CD14-positive monocyte (primary cell): ENCODE measurements at regions not wholly inside any gene's neighbourhood (a gene's known extent, or its start where the extent isn't known, plus 50 kb on each side); places are given as distances from the start of the nearest gene placed in this dataset.

Experiments
- DNase-seq, 3 donors: peaks; one replicate each; pipeline ENCODE4 v3.0.0-alpha.2; 2011 to 2022
- H2AFZ ChIP-seq: 2 replicates; pipeline ENCODE4 v1.6.0; 2012; ENCODE audit warnings: mild to moderate bottlenecking, low read depth, low read length, inconsistent platforms; ENCODE audit not compliant: insufficient read depth, poor library complexity, severe bottlenecking
- H3K27ac ChIP-seq, 2 donors: 1 replicate in 1 of 2; 2 replicates in 1 of 2; pipeline ENCODE4 v1.5.1; 2012 to 2013; ENCODE audit warnings: low read length in 2 of 2, control low read depth in 1 of 2, inconsistent platforms in 1 of 2, low read depth in 1 of 2, mild to moderate bottlenecking in 1 of 2
- H3K27me3 ChIP-seq, 2 donors: one replicate each; pipeline versions ENCODE4 v1.6.0 to v1.6.1; 2011 to 2013; ENCODE audit warnings: low read length in 2 of 2; ENCODE audit not compliant: control insufficient read depth in 2 of 2, insufficient read depth in 2 of 2
- H3K36me3 ChIP-seq, 2 donors: replicated peaks in 1 of 2; 1 replicate in 1 of 2; 2 replicates in 1 of 2; pipeline versions ENCODE4 v1.5.1 to v1.6.1; 2012 to 2013; ENCODE audit warnings: low read length in 2 of 2, control low read depth in 1 of 2, inconsistent platforms in 1 of 2, mild to moderate bottlenecking in 1 of 2; ENCODE audit not compliant: insufficient read depth in 2 of 2, control insufficient read depth in 1 of 2
- H3K4me1 ChIP-seq, 2 donors: 1 replicate in 1 of 2; 2 replicates in 1 of 2; pipeline versions ENCODE4 v1.5.1 to v1.6.1; 2012 to 2013; ENCODE audit warnings: low read length in 2 of 2, control low read depth in 1 of 2, inconsistent platforms in 1 of 2, mild to moderate bottlenecking in 1 of 2, moderate library complexity in 1 of 2; ENCODE audit not compliant: insufficient read depth in 2 of 2, control insufficient read depth in 1 of 2
- H3K4me2 ChIP-seq: replicated peaks from 2 replicates; pipeline ENCODE3; 2012; ENCODE audit warnings: low read length, moderate library complexity, mild to moderate bottlenecking; ENCODE audit not compliant: poor library complexity, severe bottlenecking; ENCODE audit errors: extremely low read depth
- H3K4me3 ChIP-seq, 3 experiments: fragments of 200-600 bp in 1 of 3; sonication (generic) in 1 of 3; replicated peaks in 1 of 3; 1 replicate in 2 of 3; 2 replicates in 1 of 3; pipeline ENCODE4 v1.5.1; 2011 to 2013; ENCODE audit warnings: low read length in 3 of 3, mild to moderate bottlenecking in 3 of 3, control low read depth in 2 of 3, low read depth in 2 of 3, inconsistent platforms in 1 of 3, moderate library complexity in 1 of 3
- H3K79me2 ChIP-seq: 2 replicates; pipeline ENCODE4 v1.6.0; 2012; ENCODE audit warnings: mild to moderate bottlenecking, control low read depth, inconsistent platforms, low read length, moderate library complexity; ENCODE audit not compliant: insufficient read depth
- H3K9ac ChIP-seq: 2 replicates; pipeline ENCODE4 v1.6.0; 2017; ENCODE audit warnings: low read length, mild to moderate bottlenecking; ENCODE audit not compliant: insufficient read depth, poor library complexity, severe bottlenecking
- H3K9me3 ChIP-seq, 2 donors: replicated peaks in 1 of 2; 1 replicate in 1 of 2; 2 replicates in 1 of 2; pipeline versions ENCODE4 v1.5.1 to v1.6.1; 2012 to 2013; ENCODE audit warnings: low read length in 2 of 2, control low read depth in 1 of 2; ENCODE audit not compliant: control insufficient read depth in 1 of 2, insufficient read depth in 1 of 2
- H4K20me1 ChIP-seq: 2 replicates; pipeline ENCODE4 v1.6.0; 2012; ENCODE audit warnings: mild to moderate bottlenecking, low read length, control low read depth, moderate library complexity; ENCODE audit not compliant: insufficient read depth
- H3K27ac Mint-ChIP-seq, 7 donors: one replicate each; pipeline ENCODE4 v1.8.0; 2020; ENCODE audit warnings: mild to moderate bottlenecking in 7 of 7, mixed read lengths in 7 of 7, moderate library complexity in 6 of 7, inconsistent platforms in 2 of 7
- H3K27me3 Mint-ChIP-seq, 3 donors: one replicate each; pipeline ENCODE4 v1.8.0; 2021 to 2022; ENCODE audit warnings: low read depth in 3 of 3, mild to moderate bottlenecking in 3 of 3, mixed read lengths in 3 of 3, moderate library complexity in 3 of 3, inconsistent platforms in 1 of 3
- H3K36me3 Mint-ChIP-seq, 2 donors: one replicate each; pipeline ENCODE4 v1.8.0; 2020; ENCODE audit warnings: mixed read lengths in 2 of 2, inconsistent platforms in 1 of 2, mild to moderate bottlenecking in 1 of 2
- H3K4me1 Mint-ChIP-seq: one replicate; pipeline ENCODE4 v1.8.0; 2020; ENCODE audit warnings: mild to moderate bottlenecking, mixed read lengths
- H3K4me3 Mint-ChIP-seq, 2 donors: one replicate each; pipeline ENCODE4 v1.8.0; 2020; ENCODE audit warnings: mild to moderate bottlenecking in 2 of 2, mixed read lengths in 2 of 2, moderate library complexity in 1 of 2
- H3K9me3 Mint-ChIP-seq, 7 donors: one replicate each; pipeline ENCODE4 v1.8.0; 2020 to 2022; ENCODE audit warnings: mixed read lengths in 7 of 7, mild to moderate bottlenecking in 6 of 7, moderate library complexity in 6 of 7, inconsistent platforms in 2 of 7
- WGBS: methylation state at CpG from one replicate; pipeline ENCODE4 v1.1.5; 2013; ENCODE audit warnings: missing lambda C conversion rate; ENCODE audit not compliant: insufficient coverage; 5-methylcytosine and 5-hydroxymethylcytosine counted together
- intact Hi-C, 2 donors: fragments of 100-400 bp; cut with micrococcal nuclease; formaldehyde crosslinking; loops; one replicate each; pipeline versions ENCODE4 v1.15.0 to v1.15.1; 2023
- TF ChIP-seq, protein P1 (sequence below): fragments of 200-600 bp; IDR thresholded peaks from one replicate; pipeline ENCODE4 v1.8.0; 2022; ENCODE audit warnings: antibody characterized with exemption, mild to moderate bottlenecking

DNA sequence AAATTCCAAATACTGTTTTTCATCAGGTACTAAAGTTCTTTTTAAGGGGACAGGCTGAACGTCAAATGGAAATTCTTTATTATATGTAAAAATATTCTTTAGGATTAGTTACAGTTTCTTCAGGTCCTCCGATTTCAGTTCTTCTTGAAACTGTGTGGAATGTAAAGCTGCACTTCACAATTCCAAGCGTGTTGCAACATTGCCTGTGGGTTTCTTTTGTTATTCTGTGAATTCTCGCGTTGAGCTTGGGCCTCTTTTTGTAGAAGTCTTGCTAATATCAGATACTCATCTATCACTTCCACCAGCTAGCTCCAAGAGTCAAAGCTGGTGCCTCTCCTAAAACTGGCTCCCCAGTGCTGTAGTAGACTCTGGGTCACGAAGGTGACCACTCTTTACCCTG is 642.6 kb downstream of the METTL4 start:
- peaks cover 6 to 18% (median 14%) of the 10 kb centered on the region in 7 donors for H3K9me3 Mint-ChIP-seq
- no peak overlapping the region for H3K27ac Mint-ChIP-seq
- no peaks in the 10 kb centered on the region for H3K27me3 ChIP-seq
- no peak overlapping the region for H3K4me3 ChIP-seq
- H3K4me1 ChIP-seq = no peaks in the 10 kb centered on the region
- H3K9me3 ChIP-seq = peaks cover 7 to 15% of the 10 kb centered on the region in 2 donors
- no peak overlapping the region for H3K9ac ChIP-seq
- TF ChIP-seq, protein P1, sequence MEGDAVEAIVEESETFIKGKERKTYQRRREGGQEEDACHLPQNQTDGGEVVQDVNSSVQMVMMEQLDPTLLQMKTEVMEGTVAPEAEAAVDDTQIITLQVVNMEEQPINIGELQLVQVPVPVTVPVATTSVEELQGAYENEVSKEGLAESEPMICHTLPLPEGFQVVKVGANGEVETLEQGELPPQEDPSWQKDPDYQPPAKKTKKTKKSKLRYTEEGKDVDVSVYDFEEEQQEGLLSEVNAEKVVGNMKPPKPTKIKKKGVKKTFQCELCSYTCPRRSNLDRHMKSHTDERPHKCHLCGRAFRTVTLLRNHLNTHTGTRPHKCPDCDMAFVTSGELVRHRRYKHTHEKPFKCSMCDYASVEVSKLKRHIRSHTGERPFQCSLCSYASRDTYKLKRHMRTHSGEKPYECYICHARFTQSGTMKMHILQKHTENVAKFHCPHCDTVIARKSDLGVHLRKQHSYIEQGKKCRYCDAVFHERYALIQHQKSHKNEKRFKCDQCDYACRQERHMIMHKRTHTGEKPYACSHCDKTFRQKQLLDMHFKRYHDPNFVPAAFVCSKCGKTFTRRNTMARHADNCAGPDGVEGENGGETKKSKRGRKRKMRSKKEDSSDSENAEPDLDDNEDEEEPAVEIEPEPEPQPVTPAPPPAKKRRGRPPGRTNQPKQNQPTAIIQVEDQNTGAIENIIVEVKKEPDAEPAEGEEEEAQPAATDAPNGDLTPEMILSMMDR = no peak
- H3K36me3 Mint-ChIP-seq = no peaks in the 10 kb centered on the region
- no peaks in the 10 kb centered on the region for H3K4me1 Mint-ChIP-seq
- no peaks in the 10 kb centered on the region for H4K20me1 ChIP-seq
- no peak overlapping the region for H3K4me3 Mint-ChIP-seq
- no peak overlapping the region for H2AFZ ChIP-seq
- intact Hi-C loops = no loop called here
- no peak for DNase-seq
- no peaks in the 10 kb centered on the region for H3K36me3 ChIP-seq
- H3K27me3 Mint-ChIP-seq = no peaks in the 10 kb centered on the region
- H3K4me2 ChIP-seq = no peak overlapping the region
- H3K27ac ChIP-seq = no peak overlapping the region
- no peaks in the 10 kb centered on the region for H3K79me2 ChIP-seq
- WGBS = 73% methylated on average over 1 of the region's 6 CpGs

DNA sequence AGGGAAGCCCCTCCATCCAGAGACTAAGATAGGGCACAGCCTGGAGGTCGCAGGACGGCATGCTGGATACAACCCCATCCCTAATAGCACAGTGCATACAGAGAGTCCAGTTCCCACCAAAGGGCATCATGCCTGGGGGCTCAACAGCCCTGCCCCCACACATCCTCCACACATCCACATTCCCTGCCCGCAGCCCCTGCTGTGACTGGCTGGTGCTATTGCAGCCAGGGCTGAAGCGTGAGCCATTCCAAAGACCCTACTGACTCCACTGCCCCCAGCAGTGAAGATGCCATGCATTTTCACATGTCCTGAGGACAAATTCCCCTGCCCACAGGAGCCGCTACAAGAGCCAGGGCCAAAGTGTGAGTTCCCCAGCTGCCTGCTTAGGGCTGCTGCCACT is 641.6 kb downstream of the METTL4 start:
- Histone ChIP-seq H3K4me2 (no peak overlapping the region), H3K27me3 (no peaks in the 10 kb centered on the region), H3K4me1 (no peaks in the 10 kb centered on the region), H3K9me3 (peaks cover 7 to 15% of the 10 kb centered on the region in 2 donors), H3K79me2 (no peaks in the 10 kb centered on the region), H3K27ac (no peak overlapping the region), H3K9ac (no peak overlapping the region), H4K20me1 (no peaks in the 10 kb centered on the region), H3K36me3 (no peaks in the 10 kb centered on the region), H2AFZ (no peak overlapping the region), H3K4me3 (no peak overlapping the region)
- Mint-ChIP-seq H3K27ac (no peak overlapping the region), H3K36me3 (no peaks in the 10 kb centered on the region), H3K27me3 (peaks cover 0 to 3% (median 0%) of the 10 kb centered on the region in 3 donors), H3K4me1 (no peaks in the 10 kb centered on the region), H3K4me3 (no peak overlapping the region), H3K9me3 (peaks cover 5 to 16% (median 14%) of the 10 kb centered on the region in 7 donors)
- TF ChIP-seq, protein P1 = no peak
- 91% methylated on average over 5 of the region's 5 CpGs for WGBS
- intact Hi-C loops = no loop called here
- no peak for DNase-seq
